ENCODE measurements at regions not wholly inside any gene's neighbourhood (a gene's known extent, or its start where the extent isn't known, plus 50 kb on each side); places are given as distances from the start of the nearest gene placed in this dataset.

- FAIRE-seq, result no peak
Observed at GRCh38 chr7:81605493-81605892, 164.4 kb downstream of the HGF start.

DNA sequence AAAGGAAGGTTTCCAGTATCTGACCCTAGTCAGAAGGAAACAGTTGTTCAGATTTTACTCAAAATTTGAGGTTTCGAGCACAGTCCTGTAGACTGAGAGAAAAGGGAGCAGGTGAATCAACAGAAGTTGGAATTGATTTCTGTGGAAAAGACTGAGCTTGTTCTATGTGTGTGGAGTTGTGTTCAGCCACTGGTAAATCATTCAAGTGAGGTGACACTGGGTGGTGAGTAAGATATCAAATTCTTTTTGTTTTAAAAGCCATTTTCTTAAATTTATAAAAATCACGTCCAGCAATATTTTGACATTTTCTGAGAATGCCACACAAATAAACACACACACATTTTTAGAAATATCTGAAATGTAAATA lies 165.1 kb downstream of the HGF start:
- no peak for FAIRE-seq

GRCh38 chr7:81604075-81604807 lies 165.6 kb downstream of the HGF start:
- FAIRE-seq, result no peak

GRCh38 chr7:81600608-81601007 lies 169.2 kb downstream of the HGF start:
- FAIRE-seq, result no peak

GRCh38 chr7:81598951-81599350 lies 170.9 kb downstream of the HGF start:
- FAIRE-seq, result no peak

- FAIRE-seq, result no peak
Observed at GRCh38 chr7:81594767-81595166, 175.1 kb downstream of the HGF start.

- no peak for FAIRE-seq
Observed at GRCh38 chr7:81590131-81590530, 179.7 kb downstream of the HGF start.

- no peak for FAIRE-seq
Observed at GRCh38 chr7:81584667-81585066, 185.2 kb downstream of the HGF start.

- no peak for FAIRE-seq
Observed at GRCh38 chr7:81583882-81584533, 185.8 kb downstream of the HGF start.

- no peak for FAIRE-seq
Observed at GRCh38 chr7:81583090-81583489, 186.8 kb downstream of the HGF start.

DNA sequence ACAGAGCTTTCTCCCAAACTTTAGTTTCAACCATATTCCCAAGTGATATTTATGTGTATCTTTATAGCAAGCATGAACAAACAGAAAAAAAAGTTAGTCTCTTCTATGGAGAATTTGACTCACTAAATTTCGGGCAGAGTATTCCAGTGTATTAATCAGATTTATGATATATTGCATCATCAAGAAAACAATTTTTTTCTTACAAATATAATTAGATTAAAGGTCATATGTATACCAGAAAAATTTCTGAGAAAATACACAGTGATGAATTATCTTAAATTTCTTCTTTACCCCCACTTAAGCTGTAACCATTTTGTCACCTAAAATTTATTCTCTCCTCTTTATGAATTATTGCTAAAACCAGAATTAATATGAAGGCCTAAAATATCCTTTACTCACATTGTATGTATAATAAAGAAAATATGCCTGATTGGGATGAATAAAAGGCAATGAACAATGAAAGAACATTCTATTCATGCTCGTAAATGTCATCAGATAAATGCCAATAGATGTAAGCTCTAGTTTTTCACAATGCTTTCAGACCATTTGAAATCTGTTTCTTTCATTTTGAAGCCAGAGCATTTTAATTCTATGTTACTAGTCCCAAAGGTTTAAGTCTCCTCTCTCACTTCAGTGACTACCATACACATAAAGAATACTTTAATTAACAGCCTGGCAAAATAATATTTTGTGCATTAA lies 192.1 kb downstream of the HGF start:
- no peak for FAIRE-seq

- no peak for FAIRE-seq
Observed at GRCh38 chr7:81574723-81575326, 195.0 kb downstream of the HGF start.

- no peak for FAIRE-seq
Observed at GRCh38 chr7:81573932-81574331, 195.9 kb downstream of the HGF start.

DNA sequence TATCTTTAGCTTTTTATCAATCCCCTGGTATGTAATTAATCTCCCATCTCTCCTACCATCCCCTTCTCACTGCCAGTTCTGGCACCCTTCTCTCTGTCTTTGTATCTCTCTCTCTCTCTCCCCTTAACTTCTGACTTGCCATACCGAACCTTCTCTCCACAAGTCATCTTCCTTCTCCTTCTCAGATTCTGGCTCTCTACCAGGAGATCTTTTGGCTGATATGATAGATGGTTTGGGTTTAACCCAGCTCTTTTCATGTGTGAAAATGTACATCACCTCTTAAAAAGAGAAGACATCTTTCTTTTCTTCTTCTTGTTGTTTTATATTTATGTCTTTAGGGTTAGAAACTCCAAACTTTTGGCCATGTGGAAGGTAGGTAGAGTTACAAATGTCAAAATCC lies 196.7 kb downstream of the HGF start:
- FAIRE-seq, result no peak

- FAIRE-seq, result no peak
Observed at GRCh38 chr7:81562581-81562980, 207.3 kb downstream of the HGF start.

DNA sequence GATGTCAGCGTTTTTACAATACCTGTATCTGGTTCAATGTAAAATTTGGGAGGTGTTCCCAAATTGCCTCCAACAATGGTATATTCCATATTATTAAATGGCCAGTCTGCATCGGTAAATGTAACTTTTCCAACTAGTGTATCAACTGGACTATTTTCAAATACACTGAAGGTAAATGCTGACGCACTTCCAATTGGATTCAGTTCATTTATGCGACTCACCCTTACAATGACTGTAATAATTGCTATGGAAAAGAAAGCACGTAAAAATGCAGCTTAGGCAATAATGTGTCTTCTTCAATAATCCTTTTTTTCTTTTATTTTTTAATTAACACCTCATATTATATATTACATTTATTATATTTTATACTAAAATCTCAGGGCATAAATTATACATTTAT lies 209.1 kb downstream of the HGF start:
- FAIRE-seq, result no peak

DNA sequence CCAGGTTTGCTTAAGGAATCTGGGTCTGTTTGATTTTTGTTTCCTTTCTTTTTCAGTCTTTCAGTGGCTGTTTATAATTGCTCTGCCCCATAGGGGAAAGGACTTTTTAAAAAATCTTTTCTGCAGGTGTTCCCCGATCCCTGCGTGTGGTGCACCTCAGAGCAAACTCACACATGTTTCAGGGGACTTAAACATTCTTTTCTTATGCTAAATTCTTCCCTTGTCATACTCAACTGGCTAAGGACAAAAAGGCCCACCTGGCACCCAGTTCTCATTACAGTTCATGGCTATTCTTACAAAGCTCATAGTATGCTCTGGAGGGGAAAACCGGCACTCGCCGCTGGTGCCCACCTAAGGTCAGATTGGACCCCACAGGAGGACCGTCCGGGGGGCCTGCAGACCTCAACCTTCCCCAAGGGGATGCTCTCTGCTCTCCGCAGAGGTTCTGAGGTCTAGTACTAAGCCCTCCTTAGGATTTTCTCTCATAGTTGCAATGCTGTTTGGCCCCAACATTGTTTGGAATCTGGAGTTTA lies 220.3 kb downstream of the HGF start:
- FAIRE-seq, result no peak

- no peak for FAIRE-seq
Observed at GRCh38 chr7:81534996-81535395, 234.9 kb downstream of the HGF start.

GRCh38 chr7:81534446-81534845 lies 235.4 kb downstream of the HGF start:
- FAIRE-seq, result no peak

- FAIRE-seq, result no peak
Observed at GRCh38 chr7:81533931-81534330, 235.9 kb downstream of the HGF start.

DNA sequence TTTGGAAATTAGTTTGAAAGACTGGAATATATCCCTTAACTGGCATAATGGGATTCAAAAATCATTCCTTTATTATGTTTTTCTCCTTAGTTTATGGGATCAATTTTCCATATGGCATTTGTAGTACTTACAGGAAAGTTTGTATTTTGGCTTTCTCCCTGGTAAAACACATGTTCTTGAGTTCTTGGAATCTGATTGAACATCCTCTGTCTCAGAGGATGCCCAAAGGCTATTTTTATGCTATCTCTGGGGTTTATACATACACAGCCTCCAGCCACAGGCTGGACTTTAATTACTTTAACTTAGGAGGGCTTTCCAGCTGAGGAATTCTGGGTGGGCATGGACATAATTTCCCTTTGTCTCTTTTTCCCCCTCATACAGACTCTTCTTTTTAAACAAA lies 236.4 kb downstream of the HGF start:
- FAIRE-seq, result no peak

- FAIRE-seq, result no peak
Observed at GRCh38 chr7:81529785-81530184, 240.1 kb downstream of the HGF start.

DNA sequence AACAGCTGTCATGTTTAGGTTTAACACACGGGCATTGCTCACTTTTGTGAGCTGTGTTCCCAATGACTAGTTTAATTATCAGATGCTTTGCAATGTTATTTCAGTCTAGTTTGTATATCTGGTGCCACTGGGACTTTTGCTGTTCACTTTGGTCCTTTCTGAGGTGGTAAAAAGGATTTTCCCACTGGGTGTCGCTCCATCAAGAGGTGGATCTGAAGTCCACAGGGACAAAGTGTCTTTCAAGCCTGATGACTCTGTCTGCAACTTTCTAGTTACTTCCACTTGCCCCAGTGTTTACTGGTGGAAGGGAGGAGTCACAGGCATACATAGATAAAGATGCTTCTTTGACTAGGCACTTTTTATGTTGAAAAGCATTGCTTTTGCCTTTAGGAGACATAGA lies 242.2 kb downstream of the HGF start:
- FAIRE-seq, result no peak
